Left ventricle myocardium inferior (tissue), 1 donor: ENCODE measurements at regions not wholly inside any gene's neighbourhood (a gene's known extent, or its start where the extent isn't known, plus 50 kb on each side); places are given as distances from the start of the nearest gene placed in this dataset.

Experiments used
- DNase-seq: peaks from one replicate; pipeline ENCODE4 v3.0.0-alpha.2; 2020
- H3K27ac ChIP-seq: fragments of 200-600 bp; replicated peaks from 2 replicates; pipeline ENCODE4 v1.8.0; 2021
- H3K27me3 ChIP-seq: fragments of 200-600 bp; 2 replicates; pipeline ENCODE4 v1.8.0; 2021; ENCODE audit warnings: low read depth
- H3K36me3 ChIP-seq: fragments of 200-600 bp; 2 replicates; pipeline ENCODE4 v1.8.0; 2021
- H3K4me1 ChIP-seq: fragments of 200-600 bp; 2 replicates; pipeline ENCODE4 v1.8.0; 2021
- H3K4me3 ChIP-seq: fragments of 200-600 bp; 2 replicates; pipeline ENCODE4 v1.8.0; 2021; ENCODE audit warnings: mild to moderate bottlenecking, moderate library complexity
- H3K9me3 ChIP-seq: fragments of 200-600 bp; replicated peaks from 2 replicates; pipeline ENCODE4 v1.8.0; 2021
- intact Hi-C: fragments of 100-400 bp; cut with micrococcal nuclease; formaldehyde crosslinking; loops from one replicate; pipeline ENCODE4 v1.11.0; 2022
- TF ChIP-seq, protein P1 (sequence below): fragments of 200-600 bp; IDR thresholded peaks from 2 replicates; pipeline ENCODE4 v1.8.0; 2021; ENCODE audit warnings: antibody characterized with exemption, mild to moderate bottlenecking, borderline replicate concordance
- donor health status: DM: no; HTN: yes; CAD: no; lungs with severe emphysema.

DNA sequence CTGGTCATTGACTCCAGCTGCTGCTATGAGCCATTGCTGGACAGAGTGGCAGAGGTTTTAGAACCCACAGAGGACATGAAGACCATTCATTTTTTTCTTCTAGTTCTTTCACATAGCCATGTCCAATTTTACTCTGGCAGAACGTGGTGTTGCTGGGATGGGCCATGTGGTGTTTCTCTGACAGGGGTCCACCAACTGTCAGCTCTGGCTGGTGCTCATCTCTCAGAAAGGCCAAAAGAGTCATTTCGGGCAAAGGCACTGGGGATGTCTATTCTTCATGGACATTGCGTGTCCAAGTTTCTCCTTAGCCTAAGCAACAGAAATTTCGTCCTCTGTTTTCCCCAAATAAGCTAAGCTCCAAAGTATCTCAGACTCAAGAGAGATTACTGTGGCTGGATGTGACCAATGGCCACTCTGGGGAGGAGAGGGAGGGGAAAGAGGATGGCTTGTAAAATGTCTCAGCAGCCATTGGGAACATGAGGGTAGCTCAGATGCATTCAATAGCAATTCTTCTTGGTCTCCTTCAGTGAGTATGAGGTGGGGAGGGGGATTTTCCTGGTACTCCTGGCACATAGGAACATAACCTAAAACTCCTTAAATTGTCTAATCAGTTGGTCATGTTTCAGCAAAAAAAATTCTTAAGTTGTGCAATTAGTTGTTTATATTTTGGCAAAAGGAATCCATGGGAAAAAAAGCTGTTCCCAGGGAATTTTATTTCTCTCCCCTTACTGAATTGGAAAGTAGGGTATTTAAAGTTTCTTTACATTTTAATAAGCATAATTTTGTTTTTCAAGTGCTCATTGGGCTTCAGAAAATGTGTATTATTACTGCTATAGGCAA, 131.6 kb upstream of the MITF start:
- Histone ChIP-seq H3K36me3 (no peaks in the 10 kb centered on the region), H3K27me3 (no peaks in the 10 kb centered on the region), H3K9me3 (no peaks in the 10 kb centered on the region), H3K27ac (no peak overlapping the region), H3K4me3 (no peak overlapping the region), H3K4me1 (no peaks in the 10 kb centered on the region)
- DNase-seq = no peak
- TF ChIP-seq, protein P1, sequence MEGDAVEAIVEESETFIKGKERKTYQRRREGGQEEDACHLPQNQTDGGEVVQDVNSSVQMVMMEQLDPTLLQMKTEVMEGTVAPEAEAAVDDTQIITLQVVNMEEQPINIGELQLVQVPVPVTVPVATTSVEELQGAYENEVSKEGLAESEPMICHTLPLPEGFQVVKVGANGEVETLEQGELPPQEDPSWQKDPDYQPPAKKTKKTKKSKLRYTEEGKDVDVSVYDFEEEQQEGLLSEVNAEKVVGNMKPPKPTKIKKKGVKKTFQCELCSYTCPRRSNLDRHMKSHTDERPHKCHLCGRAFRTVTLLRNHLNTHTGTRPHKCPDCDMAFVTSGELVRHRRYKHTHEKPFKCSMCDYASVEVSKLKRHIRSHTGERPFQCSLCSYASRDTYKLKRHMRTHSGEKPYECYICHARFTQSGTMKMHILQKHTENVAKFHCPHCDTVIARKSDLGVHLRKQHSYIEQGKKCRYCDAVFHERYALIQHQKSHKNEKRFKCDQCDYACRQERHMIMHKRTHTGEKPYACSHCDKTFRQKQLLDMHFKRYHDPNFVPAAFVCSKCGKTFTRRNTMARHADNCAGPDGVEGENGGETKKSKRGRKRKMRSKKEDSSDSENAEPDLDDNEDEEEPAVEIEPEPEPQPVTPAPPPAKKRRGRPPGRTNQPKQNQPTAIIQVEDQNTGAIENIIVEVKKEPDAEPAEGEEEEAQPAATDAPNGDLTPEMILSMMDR = no peak
- intact Hi-C loops = no loop called here

DNA sequence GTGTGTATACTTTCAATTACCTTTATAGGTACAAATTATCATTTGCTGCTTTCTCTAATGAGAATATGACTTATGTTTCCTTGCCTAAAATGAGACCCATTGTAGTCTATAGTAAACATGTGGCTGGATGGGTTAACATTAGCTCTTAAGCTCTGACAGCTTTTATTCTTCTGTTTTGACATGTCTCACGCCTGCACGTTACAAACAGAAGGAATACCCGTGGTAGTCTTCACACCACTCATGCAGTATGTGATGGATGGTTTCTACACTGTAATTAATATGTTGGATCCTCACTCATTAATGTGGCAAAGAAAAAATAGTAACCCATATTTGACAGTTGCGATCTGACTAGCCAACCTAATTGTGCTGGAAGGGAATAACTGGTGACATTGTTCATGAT, 133.4 kb upstream of the MITF start:
- H3K27me3 ChIP-seq = no peaks in the 10 kb centered on the region
- H3K36me3 ChIP-seq = no peaks in the 10 kb centered on the region
- DNase-seq = no peak
- H3K27ac ChIP-seq = no peak overlapping the region
- intact Hi-C loops = no loop called here
- peaks cover 7% of the 10 kb centered on the region for H3K9me3 ChIP-seq
- TF ChIP-seq, protein P1 = no peak
- no peaks in the 10 kb centered on the region for H3K4me1 ChIP-seq
- no peak overlapping the region for H3K4me3 ChIP-seq

DNA sequence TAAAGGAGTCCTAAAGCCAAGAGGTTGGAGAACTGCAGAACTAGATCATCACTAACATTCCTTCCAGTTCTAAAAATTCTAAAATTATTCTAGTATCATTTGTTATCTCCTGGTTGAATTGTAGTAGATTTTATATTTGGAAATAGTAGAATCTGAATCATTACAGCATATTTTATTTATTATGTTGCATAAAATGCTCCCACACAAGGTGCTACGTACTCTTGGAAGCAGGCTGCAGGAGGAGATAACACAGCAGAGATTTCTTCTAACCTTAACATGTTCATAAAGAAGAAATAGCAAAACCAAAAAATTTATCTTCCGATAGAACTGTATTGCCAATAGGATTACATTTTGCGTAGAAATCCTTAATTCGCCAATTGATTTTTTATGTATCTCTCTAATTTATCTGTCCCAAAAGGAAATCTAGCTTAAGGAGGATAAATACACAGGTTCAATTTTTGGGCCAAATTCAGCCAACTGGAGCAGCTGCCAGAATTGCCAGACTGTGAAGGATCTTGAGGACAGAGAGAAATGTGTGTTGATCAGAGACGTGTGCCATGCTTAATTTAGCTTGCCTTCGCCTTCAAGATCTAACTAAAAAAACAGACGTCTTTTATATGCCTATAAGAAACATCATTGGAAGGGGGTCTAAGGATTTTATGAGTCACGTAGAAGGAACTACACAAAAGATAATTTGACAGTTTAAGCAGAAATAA, 134.4 kb upstream of the MITF start:
- Histone ChIP-seq H3K4me1 (no peaks in the 10 kb centered on the region), H3K27me3 (no peaks in the 10 kb centered on the region), H3K9me3 (peaks cover 15% of the 10 kb centered on the region), H3K27ac (no peak overlapping the region), H3K36me3 (no peaks in the 10 kb centered on the region), H3K4me3 (no peak overlapping the region)
- TF ChIP-seq, protein P1 = no peak
- no peak for DNase-seq
- intact Hi-C loops = no loop called here

DNA sequence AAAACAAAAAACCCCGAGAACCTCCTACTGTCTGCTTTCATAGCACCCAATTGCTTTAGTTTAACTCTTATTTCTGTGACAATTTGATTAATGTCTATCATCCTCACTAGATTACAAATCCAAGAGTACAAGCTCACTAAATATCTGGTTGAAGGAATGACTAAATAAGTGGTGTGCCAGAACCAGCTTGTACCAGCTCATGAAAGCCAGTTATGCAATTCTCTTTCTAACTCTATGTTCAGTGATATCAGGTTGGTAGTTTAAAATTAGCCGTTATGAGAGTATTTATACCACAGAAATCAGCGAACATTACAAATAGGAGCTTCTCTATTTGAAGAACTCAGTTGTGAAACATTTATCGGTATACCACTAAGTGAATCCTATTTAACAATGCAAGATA, 137.2 kb upstream of the MITF start:
- intact Hi-C loops = no loop called here
- H3K27ac ChIP-seq = no peak overlapping the region
- H3K27me3 ChIP-seq = no peaks in the 10 kb centered on the region
- no peak overlapping the region for H3K4me3 ChIP-seq
- DNase-seq = no peak
- H3K9me3 ChIP-seq = peaks cover 15% of the 10 kb centered on the region
- no peaks in the 10 kb centered on the region for H3K36me3 ChIP-seq
- no peaks in the 10 kb centered on the region for H3K4me1 ChIP-seq
- TF ChIP-seq, protein P1 = no peak

DNA sequence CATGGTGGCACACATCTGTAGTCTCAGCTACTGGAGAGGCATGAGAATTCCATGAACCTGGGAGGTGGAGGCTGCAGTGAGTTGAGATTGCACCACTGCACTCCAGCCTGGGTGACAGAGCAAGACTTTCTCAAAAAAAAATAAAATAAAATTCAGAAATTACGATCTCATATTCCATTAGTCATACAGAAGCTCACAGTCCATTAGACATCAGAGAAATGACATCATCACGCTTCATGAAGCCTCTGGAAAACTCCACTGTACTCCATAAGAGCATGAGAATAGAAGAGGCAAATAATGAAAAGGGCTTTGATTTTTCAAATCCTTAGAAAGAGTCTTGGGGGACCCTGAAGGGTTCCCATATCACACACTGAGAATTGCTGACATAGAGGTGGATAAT, 145.0 kb upstream of the MITF start:
- Histone ChIP-seq H3K9me3 (no peaks in the 10 kb centered on the region), H3K4me1 (no peaks in the 10 kb centered on the region), H3K36me3 (no peaks in the 10 kb centered on the region), H3K4me3 (no peak overlapping the region), H3K27ac (no peak overlapping the region), H3K27me3 (no peaks in the 10 kb centered on the region)
- intact Hi-C loops = no loop called here
- TF ChIP-seq, protein P1 = no peak
- DNase-seq = no peak
